Transverse colon (tissue), 4 donors: ENCODE measurements at regions not wholly inside any gene's neighbourhood (a gene's known extent, or its start where the extent isn't known, plus 50 kb on each side); places are given as distances from the start of the nearest gene placed in this dataset.

ENCODE experiments used
- DNase-seq: peaks from one replicate; pipeline ENCODE4 v3.0.0-alpha.2; 2019
- H3K27ac ChIP-seq, 4 donors: fragments of 200-600 bp; sonication (generic); 2 replicates each; pipeline ENCODE4 v1.5.1; 2016 to 2018; ENCODE audit warnings: inconsistent platforms in 4 of 4
- H3K27me3 ChIP-seq: fragments of 200-600 bp; sonication (generic); 2 replicates; pipeline ENCODE4 v1.5.1; 2017; ENCODE audit warnings: inconsistent platforms
- H3K36me3 ChIP-seq, 4 donors: fragments of 200-600 bp; sonication (generic); 2 replicates each; pipeline ENCODE4 v1.5.1; 2017 to 2019; ENCODE audit warnings: inconsistent platforms in 4 of 4
- H3K4me1 ChIP-seq, 4 donors: fragments of 200-600 bp; sonication (generic); 2 replicates each; pipeline ENCODE4 v1.5.1; 2017 to 2020; ENCODE audit warnings: inconsistent platforms in 4 of 4
- H3K4me3 ChIP-seq, 4 donors: fragments of 200-600 bp; sonication (generic); 1 replicate in 1 of 4; 2 replicates in 3 of 4; pipeline versions ENCODE4 v1.5.1 to v1.6.1; 2017 to 2019; ENCODE audit warnings: inconsistent platforms in 4 of 4
- H3K9me3 ChIP-seq, 2 donors: fragments of 200-600 bp; sonication (generic); 2 replicates each; pipeline ENCODE4 v1.5.1; 2017 to 2019; ENCODE audit warnings: inconsistent platforms in 2 of 2
- EP300 ChIP-seq: sonication (generic); formaldehyde crosslinking; IDR thresholded peaks from one replicate; pipeline ENCODE4 v1.6.1; 2017; ENCODE audit warnings: antibody characterized with exemption, low read depth
- POLR2A ChIP-seq: fragments of 450-650 bp; IDR thresholded peaks from one replicate; pipeline ENCODE4 v1.6.1; 2016; ENCODE audit warnings: antibody characterized with exemption, mild to moderate bottlenecking, moderate library complexity
- POLR2AphosphoS5 ChIP-seq, 3 donors: sonication (generic); formaldehyde crosslinking; IDR thresholded peaks; one replicate each; pipeline ENCODE4 v1.6.1; 2016; ENCODE audit warnings: antibody characterized with exemption in 3 of 3
- WGBS, 2 donors: methylation state at CpG; one replicate each; pipeline ENCODE4 v1.1.5; 2018; ENCODE audit warnings: low coverage in 1 of 2; 5-methylcytosine and 5-hydroxymethylcytosine counted together
- in situ Hi-C, 4 donors: fragments of 200-750 bp; cut with MboI; loops; one replicate each; pipeline versions ENCODE4 v1.15.0 to v1.15.1; 2017; ENCODE audit warnings: low sequenced_read_pairs in 3 of 4, low pct_ligation_motif_present in 1 of 4, low pct_unique_long_range_greater_than_20kb in 1 of 4
- intact Hi-C: fragments of 100-400 bp; cut with DNase I; formaldehyde crosslinking; loops from one replicate; pipeline ENCODE4 v1.15.1; 2023; ENCODE audit warnings: low total_unique reads
- TF ChIP-seq, protein P1 (sequence below), 5 experiments: fragments of 200-600 bp in 3 of 5; fragments of 450-650 bp in 2 of 5; sonication (generic) in 3 of 5; IDR thresholded peaks; 1 replicate in 2 of 5; 2 replicates in 3 of 5; pipeline ENCODE4 v1.5.1; 2016 to 2017; ENCODE audit warnings: antibody characterized with exemption in 5 of 5, inconsistent platforms in 3 of 5, mild to moderate bottlenecking in 2 of 5, moderate library complexity in 1 of 5

DNA sequence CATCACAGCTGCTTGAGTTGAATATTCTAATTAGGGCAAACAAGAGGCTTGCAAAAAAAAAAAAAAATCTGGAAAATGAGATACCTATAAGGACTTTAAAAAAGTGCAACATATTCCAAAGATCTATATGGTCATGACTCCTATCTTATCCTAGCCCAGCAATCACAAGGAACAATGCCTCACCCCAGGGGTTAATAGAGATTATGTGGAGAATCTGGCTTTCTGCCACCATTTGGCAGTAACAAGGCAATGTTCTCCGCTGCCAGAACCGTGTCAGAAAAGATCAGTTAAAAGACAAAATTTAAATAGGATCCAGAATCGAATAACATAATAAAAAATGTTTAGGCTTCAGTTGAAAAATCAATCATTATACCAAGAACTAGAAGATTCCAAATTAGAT is 1643.2 kb upstream of the PRR20A start:
- intact Hi-C loops = no loop called here
- Histone ChIP-seq H3K36me3 (no peaks in the 10 kb centered on the region), H3K4me3 (no peak overlapping the region), H3K9me3 (no peaks in the 10 kb centered on the region), H3K27ac (no peak overlapping the region), H3K27me3 (no peaks in the 10 kb centered on the region), H3K4me1 (no peaks in the 10 kb centered on the region)
- WGBS, 2 donors = 58 to 77% methylated on average over 3 of the region's 3 CpGs
- in situ Hi-C loops = no loop called here
- no peak for DNase-seq
- TF ChIP-seq, protein P1, sequence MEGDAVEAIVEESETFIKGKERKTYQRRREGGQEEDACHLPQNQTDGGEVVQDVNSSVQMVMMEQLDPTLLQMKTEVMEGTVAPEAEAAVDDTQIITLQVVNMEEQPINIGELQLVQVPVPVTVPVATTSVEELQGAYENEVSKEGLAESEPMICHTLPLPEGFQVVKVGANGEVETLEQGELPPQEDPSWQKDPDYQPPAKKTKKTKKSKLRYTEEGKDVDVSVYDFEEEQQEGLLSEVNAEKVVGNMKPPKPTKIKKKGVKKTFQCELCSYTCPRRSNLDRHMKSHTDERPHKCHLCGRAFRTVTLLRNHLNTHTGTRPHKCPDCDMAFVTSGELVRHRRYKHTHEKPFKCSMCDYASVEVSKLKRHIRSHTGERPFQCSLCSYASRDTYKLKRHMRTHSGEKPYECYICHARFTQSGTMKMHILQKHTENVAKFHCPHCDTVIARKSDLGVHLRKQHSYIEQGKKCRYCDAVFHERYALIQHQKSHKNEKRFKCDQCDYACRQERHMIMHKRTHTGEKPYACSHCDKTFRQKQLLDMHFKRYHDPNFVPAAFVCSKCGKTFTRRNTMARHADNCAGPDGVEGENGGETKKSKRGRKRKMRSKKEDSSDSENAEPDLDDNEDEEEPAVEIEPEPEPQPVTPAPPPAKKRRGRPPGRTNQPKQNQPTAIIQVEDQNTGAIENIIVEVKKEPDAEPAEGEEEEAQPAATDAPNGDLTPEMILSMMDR (IDR thresholded peaks at IDR 0.05) = no peak
- no peak for TF ChIP-seq POLR2A
- TF ChIP-seq EP300 = no peak
- no peak for TF ChIP-seq POLR2AphosphoS5 (IDR thresholded peaks at IDR 0.05)

DNA sequence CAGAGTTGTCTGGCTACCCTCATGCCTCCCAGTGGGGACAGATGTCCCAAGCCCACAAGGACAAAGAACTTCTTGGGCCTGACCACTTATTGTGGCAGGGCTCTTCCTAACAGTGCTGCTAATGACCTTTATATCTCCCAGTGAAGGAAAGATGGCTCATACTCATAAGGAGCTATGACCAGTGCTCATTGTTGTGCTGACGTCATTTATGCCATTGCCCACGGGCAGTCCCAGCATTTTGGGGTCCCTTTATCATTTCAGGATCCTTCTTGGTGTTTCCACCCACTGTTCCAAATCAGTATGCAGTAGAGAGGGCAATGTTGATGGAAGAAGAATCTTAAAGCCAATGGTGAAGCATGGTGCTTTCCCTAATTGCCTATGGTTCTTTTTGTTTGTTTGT is 1640.0 kb upstream of the PRR20A start:
- WGBS, 2 donors = 65 to 80% methylated on average over 1 to 2 of the region's 2 CpGs
- DNase-seq = no peak
- intact Hi-C loops = no loop called here
- H3K36me3 ChIP-seq = no peaks in the 10 kb centered on the region
- H3K27me3 ChIP-seq = no peaks in the 10 kb centered on the region
- peaks cover 0 to 10% of the 10 kb centered on the region in 2 donors for H3K9me3 ChIP-seq
- TF ChIP-seq, protein P1 (IDR thresholded peaks at IDR 0.05) = no peak
- TF ChIP-seq POLR2AphosphoS5 (IDR thresholded peaks at IDR 0.05) (no peak), EP300 (no peak)
- no peak overlapping the region for H3K27ac ChIP-seq
- H3K4me1 ChIP-seq = no peaks in the 10 kb centered on the region
- no peak overlapping the region for H3K4me3 ChIP-seq
- in situ Hi-C loops = no loop called here

DNA sequence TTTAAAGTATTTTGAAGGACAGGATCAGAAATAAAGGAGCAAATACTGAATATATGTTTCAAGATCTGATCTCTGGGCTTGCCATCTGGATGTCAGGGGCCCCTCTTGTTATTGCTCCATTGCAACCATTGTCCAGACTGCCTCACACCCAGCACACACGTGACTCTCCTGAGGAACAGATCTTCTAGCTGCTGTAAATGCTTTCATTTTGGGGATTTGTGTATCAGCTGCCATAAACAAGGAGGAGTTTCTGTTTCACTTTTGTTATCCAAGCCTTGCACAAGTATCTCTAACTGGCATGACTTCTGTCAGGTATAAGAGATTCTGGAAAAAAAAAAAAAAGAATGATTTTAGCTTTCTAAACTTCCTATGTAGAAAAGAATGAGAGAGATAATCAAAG is 1624.1 kb upstream of the PRR20A start:
- no peaks in the 10 kb centered on the region for H3K27me3 ChIP-seq
- H3K4me3 ChIP-seq = no peak overlapping the region
- intact Hi-C loops = no loop called here
- H3K27ac ChIP-seq = no peak overlapping the region
- TF ChIP-seq EP300 (no peak), POLR2A (no peak), POLR2AphosphoS5 (IDR thresholded peaks at IDR 0.05) (no peak)
- TF ChIP-seq, protein P1 (IDR thresholded peaks at IDR 0.05) = no peak
- H3K9me3 ChIP-seq = no peaks in the 10 kb centered on the region
- no peaks in the 10 kb centered on the region for H3K4me1 ChIP-seq
- in situ Hi-C loops = no loop called here
- DNase-seq = no peak
- 0 to 9% methylated on average over 1 of the region's 1 CpG for WGBS, 2 donors
- H3K36me3 ChIP-seq = no peaks in the 10 kb centered on the region

DNA sequence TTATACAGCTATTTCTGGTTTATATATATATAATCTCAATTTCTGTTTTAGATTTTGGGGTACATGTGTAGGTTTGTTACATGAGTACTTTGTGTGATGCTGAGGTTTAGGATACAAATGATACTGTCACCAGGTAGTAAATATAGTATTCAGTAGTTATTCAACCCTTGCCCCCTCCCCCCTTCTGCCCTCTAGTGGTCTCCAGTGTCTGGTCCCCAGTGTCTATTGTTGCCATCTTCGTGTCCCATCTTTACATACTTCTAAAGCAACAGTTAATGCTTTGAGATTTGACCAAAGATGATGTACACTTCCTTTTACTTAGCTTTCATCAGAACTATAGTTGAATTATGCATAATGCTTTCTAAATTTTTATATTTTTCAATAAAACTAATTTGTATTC is 1623.4 kb upstream of the PRR20A start:
- WGBS, 2 donors = 50 to 78% methylated on average over 1 of the region's 1 CpG
- in situ Hi-C loops (no loop called here), intact Hi-C loops (no loop called here)
- Histone ChIP-seq H3K4me3 (no peak overlapping the region), H3K4me1 (no peaks in the 10 kb centered on the region), H3K9me3 (no peaks in the 10 kb centered on the region), H3K27me3 (no peaks in the 10 kb centered on the region), H3K27ac (no peak overlapping the region), H3K36me3 (no peaks in the 10 kb centered on the region)
- DNase-seq = no peak
- TF ChIP-seq POLR2A (no peak), POLR2AphosphoS5 (IDR thresholded peaks at IDR 0.05) (no peak), EP300 (no peak)
- TF ChIP-seq, protein P1 (IDR thresholded peaks at IDR 0.05) = no peak
